ENCODE measurements at regions not wholly inside any gene's neighbourhood (a gene's known extent, or its start where the extent isn't known, plus 50 kb on each side); places are given as distances from the start of the nearest gene placed in this dataset.

GRCh38 chr2:204436230-204436629 lies 109.0 kb upstream of the PARD3B start:
- Histone ChIP-seq H3K4me3 (no peak overlapping the region), H3K4me1 (replicated peaks) (no peaks in the 10 kb centered on the region), H3K27me3 (replicated peaks; ENCODE audit: insufficient read depth) (no peaks in the 10 kb centered on the region), H3K36me3 (no peaks in the 10 kb centered on the region), H3K27ac (no peak overlapping the region), H3K9me3 (no peaks in the 10 kb centered on the region)
- no peak for DNase-seq (ENCODE audit: low spot score)
- WGBS: 61% methylated on average over 1 of the region's 1 CpG
- no peak for TF ChIP-seq POLR2AphosphoS5 (IDR thresholded peaks at IDR 0.05)
- TF ChIP-seq CTCF (IDR thresholded peaks at IDR 0.05): no peak
- TF ChIP-seq POLR2A (IDR thresholded peaks at IDR 0.05): no peak
- intact Hi-C loops (cut with DNase I): no loop called here

DNA sequence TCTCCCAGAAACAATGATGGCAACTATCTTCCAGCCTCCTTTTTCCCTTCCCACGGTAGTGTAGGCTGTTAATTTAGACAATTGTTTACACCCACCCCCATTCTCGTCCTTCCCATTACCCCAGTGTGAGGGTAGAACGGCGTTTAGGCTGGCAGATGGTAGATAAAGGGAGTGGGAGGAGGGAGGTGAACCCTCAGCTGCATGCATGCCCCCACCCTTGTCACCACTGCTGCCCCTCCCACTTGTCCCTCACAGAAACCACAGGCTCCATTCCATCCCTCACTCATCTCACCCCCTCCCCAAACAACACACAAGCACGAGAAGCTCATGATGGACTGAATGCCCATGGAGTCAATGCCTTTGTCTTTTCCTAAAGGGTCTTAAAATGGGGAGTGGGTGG lies 107.9 kb upstream of the PARD3B start:
- Histone ChIP-seq H3K27ac (no peak overlapping the region), H3K4me1 (replicated peaks) (no peaks in the 10 kb centered on the region), H3K27me3 (replicated peaks; ENCODE audit: insufficient read depth) (no peaks in the 10 kb centered on the region), H3K4me3 (no peak overlapping the region), H3K36me3 (no peaks in the 10 kb centered on the region), H3K9me3 (no peaks in the 10 kb centered on the region)
- intact Hi-C loops (cut with DNase I): no loop called here
- TF ChIP-seq CTCF (IDR thresholded peaks at IDR 0.05): no peak
- TF ChIP-seq POLR2A (IDR thresholded peaks at IDR 0.05): no peak
- no peak for TF ChIP-seq POLR2AphosphoS5 (IDR thresholded peaks at IDR 0.05)
- WGBS: 49% methylated on average over 5 of the region's 5 CpGs
- no peak for DNase-seq (ENCODE audit: low spot score)

DNA sequence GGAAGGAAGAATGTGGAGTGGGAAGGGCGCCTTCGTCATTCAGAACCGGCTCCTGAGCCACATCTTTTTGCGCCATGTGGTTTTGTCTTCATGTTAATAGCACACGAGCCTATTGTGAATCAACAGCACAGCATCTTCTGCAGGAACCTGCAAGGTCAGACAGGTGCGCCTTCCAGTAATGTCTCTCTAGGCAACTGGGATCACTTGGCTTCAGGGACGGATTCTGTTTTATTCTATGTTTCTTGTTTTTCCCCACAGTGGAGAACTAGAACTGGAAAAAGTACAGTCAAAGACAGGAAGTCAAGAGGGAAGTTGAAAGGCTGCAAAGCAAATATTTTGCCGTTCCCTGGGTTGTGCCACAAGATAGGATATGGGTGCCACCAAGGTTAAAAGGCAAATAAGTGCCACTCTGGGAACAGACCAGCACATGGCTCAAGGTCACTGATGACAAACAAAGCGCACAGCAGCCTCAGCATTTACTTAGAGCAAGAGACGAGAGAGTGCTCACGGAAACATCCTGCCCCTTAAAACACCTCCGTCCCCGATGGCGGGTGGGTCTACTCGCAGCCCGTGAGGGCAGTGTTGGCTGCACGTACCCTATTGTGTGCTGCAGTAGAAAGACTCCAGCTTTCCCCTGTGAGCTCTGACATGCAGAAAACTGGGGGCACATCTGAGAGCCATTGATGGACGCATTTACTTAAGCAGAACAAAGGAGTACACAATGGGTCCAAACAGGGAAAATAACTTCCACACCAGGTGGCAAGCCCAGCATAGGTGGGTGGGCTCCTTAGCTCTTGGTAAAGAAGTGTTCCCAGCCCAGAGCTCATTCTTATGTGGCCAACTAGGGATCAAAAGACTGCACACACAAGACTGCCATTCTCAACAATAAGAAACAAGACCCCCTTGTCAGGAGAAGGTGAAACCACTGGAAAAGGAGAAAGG lies 107.2 kb upstream of the PARD3B start:
- no peaks in the 10 kb centered on the region for H3K9me3 ChIP-seq
- no peaks in the 10 kb centered on the region for H3K27me3 ChIP-seq (replicated peaks; ENCODE audit: insufficient read depth)
- H3K4me1 ChIP-seq (replicated peaks): no peaks in the 10 kb centered on the region
- TF ChIP-seq POLR2AphosphoS5 (IDR thresholded peaks at IDR 0.05) (no peak), CTCF (IDR thresholded peaks at IDR 0.05) (no peak)
- H3K27ac ChIP-seq: no peak overlapping the region
- no peaks in the 10 kb centered on the region for H3K36me3 ChIP-seq
- intact Hi-C loops (cut with DNase I): no loop called here
- no peak overlapping the region for H3K4me3 ChIP-seq
- 87% methylated on average over 18 of the region's 18 CpGs for WGBS
- DNase-seq (ENCODE audit: low spot score): no peak

DNA sequence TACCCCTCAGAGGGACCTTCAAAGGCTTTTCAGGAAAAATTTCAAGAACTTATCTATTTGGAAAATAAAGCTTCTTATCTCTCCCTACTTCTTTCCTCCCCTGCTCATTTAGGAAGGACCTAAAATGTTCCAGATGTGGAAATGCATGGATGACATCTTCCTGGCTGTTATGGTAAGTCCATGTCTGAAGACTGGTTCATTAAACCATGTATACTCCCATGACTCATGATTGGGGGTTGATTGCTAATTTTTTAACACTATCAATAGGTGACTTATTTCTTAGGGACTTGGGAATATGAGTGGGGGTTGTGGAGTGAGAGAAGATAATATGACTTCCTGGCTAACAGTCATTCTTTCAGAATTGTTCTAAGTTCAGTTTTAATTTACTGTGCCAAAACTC lies 104.0 kb upstream of the PARD3B start:
- no peaks in the 10 kb centered on the region for H3K27me3 ChIP-seq (replicated peaks; ENCODE audit: insufficient read depth)
- intact Hi-C loops (cut with DNase I): no loop called here
- no peaks in the 10 kb centered on the region for H3K4me1 ChIP-seq (replicated peaks)
- H3K36me3 ChIP-seq: no peaks in the 10 kb centered on the region
- no peaks in the 10 kb centered on the region for H3K9me3 ChIP-seq
- no peak for DNase-seq (ENCODE audit: low spot score)
- TF ChIP-seq POLR2AphosphoS5 (IDR thresholded peaks at IDR 0.05) (no peak), POLR2A (IDR thresholded peaks at IDR 0.05) (no peak), CTCF (IDR thresholded peaks at IDR 0.05) (no peak)
- H3K27ac ChIP-seq: no peak overlapping the region
- H3K4me3 ChIP-seq: no peak overlapping the region

DNA sequence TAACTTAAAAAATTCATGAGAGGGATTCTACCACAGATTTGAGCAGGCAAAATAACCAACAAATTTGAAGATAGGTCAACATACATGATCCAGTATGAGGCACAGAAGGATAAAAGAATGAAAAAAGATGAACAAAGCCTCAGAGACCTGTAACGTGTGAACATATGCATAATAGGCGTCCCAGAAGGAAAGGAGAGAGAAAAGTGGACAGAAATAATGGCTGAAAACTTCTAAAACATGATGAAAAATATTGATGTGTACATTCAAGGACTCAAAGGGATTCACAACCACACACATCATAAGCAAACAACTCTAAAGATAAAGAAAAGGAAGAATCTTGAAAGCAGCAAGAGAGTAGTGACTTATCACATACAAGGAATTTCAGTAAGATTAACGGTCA lies 100.1 kb upstream of the PARD3B start:
- Histone ChIP-seq H3K4me1 (replicated peaks) (no peaks in the 10 kb centered on the region), H3K27me3 (replicated peaks; ENCODE audit: insufficient read depth) (no peaks in the 10 kb centered on the region), H3K36me3 (no peaks in the 10 kb centered on the region), H3K4me3 (no peak overlapping the region), H3K9me3 (no peaks in the 10 kb centered on the region), H3K27ac (no peak overlapping the region)
- no peak for DNase-seq (ENCODE audit: low spot score)
- WGBS: 97% methylated on average over 3 of the region's 3 CpGs
- intact Hi-C loops (cut with DNase I): no loop called here
- TF ChIP-seq POLR2AphosphoS5 (IDR thresholded peaks at IDR 0.05) (no peak), CTCF (IDR thresholded peaks at IDR 0.05) (no peak), POLR2A (IDR thresholded peaks at IDR 0.05) (no peak)

Data from prostate gland (tissue), 2 donors.